Gastroesophageal sphincter (tissue), 4 donors: ENCODE measurements at regions not wholly inside any gene's neighbourhood (a gene's known extent, or its start where the extent isn't known, plus 50 kb on each side); places are given as distances from the start of the nearest gene placed in this dataset.

Source experiments
- ATAC-seq: fragments of 150-250 bp; one replicate; pipeline ENCODE4 v1.9.1; 2016; ENCODE audit warnings: mild to moderate bottlenecking, moderate library complexity
- H3K27ac ChIP-seq, 4 donors: fragments of 200-600 bp; sonication (generic) in 3 of 4; 1 replicate in 3 of 4; 2 replicates in 1 of 4; pipeline ENCODE4 v1.5.1; 2016 to 2019
- H3K27me3 ChIP-seq: fragments of 200-600 bp; sonication (generic); one replicate; pipeline ENCODE4 v1.5.1; 2019
- H3K36me3 ChIP-seq, 2 donors: fragments of 200-600 bp; sonication (generic); one replicate each; pipeline ENCODE4 v1.5.1; 2019; ENCODE audit warnings: control low read depth in 1 of 2
- H3K4me1 ChIP-seq, 3 donors: fragments of 200-600 bp; sonication (generic); 1 replicate in 2 of 3; 2 replicates in 1 of 3; pipeline ENCODE4 v1.5.1; 2016 to 2019; ENCODE audit warnings: control low read depth in 2 of 3
- H3K4me3 ChIP-seq, 2 donors: fragments of 200-600 bp; sonication (generic); one replicate each; pipeline ENCODE4 v1.5.1; 2019; ENCODE audit warnings: mild to moderate bottlenecking in 1 of 2, moderate library complexity in 1 of 2
- H3K9me3 ChIP-seq, 3 donors: fragments of 200-600 bp; sonication (generic); one replicate each; pipeline ENCODE4 v1.5.1; 2017 to 2019; ENCODE audit warnings: control low read depth in 2 of 3
- EP300 ChIP-seq: sonication (generic); formaldehyde crosslinking; IDR thresholded peaks from one replicate; pipeline ENCODE4 v1.6.1; 2017; ENCODE audit warnings: antibody characterized with exemption, mild to moderate bottlenecking
- POLR2A ChIP-seq, 2 donors: fragments of 450-650 bp; IDR thresholded peaks; one replicate each; pipeline ENCODE4 v1.6.1; 2017; ENCODE audit warnings: antibody characterized with exemption in 2 of 2, mild to moderate bottlenecking in 2 of 2, moderate library complexity in 1 of 2
- POLR2AphosphoS5 ChIP-seq: sonication (generic); formaldehyde crosslinking; IDR thresholded peaks from one replicate; pipeline ENCODE4 v1.6.1; 2017; ENCODE audit warnings: antibody characterized with exemption
- WGBS, 2 donors: methylation state at CpG; one replicate each; pipeline ENCODE4 v1.1.5; 2018; ENCODE audit warnings: low coverage in 1 of 2; 5-methylcytosine and 5-hydroxymethylcytosine counted together
- TF ChIP-seq, protein P1 (sequence below), 4 experiments: fragments of 200-600 bp in 2 of 4; fragments of 450-650 bp in 2 of 4; sonication (generic) in 1 of 4; IDR thresholded peaks; one replicate each; pipeline ENCODE4 v1.5.1; 2017 to 2019; ENCODE audit warnings: antibody characterized with exemption in 4 of 4, mild to moderate bottlenecking in 2 of 4, moderate library complexity in 2 of 4

GRCh38 chr4:136751556-136751955 lies 780.7 kb downstream of the PCDH18 start:
- Histone ChIP-seq H3K4me3 (no peak overlapping the region), H3K4me1 (peaks cover 0 to 9% (median 0%) of the 10 kb centered on the region in 3 donors), H3K9me3 (no peaks in the 10 kb centered on the region), H3K36me3 (no peaks in the 10 kb centered on the region), H3K27ac (no peak overlapping the region), H3K27me3 (no peaks in the 10 kb centered on the region)
- no peak for ATAC-seq
- WGBS, 2 donors = 75 to 80% methylated on average over 1 of the region's 1 CpG
- TF ChIP-seq POLR2A (IDR thresholded peaks at IDR 0.05) (no peak), EP300 (no peak), POLR2AphosphoS5 (no peak)
- TF ChIP-seq, protein P1, sequence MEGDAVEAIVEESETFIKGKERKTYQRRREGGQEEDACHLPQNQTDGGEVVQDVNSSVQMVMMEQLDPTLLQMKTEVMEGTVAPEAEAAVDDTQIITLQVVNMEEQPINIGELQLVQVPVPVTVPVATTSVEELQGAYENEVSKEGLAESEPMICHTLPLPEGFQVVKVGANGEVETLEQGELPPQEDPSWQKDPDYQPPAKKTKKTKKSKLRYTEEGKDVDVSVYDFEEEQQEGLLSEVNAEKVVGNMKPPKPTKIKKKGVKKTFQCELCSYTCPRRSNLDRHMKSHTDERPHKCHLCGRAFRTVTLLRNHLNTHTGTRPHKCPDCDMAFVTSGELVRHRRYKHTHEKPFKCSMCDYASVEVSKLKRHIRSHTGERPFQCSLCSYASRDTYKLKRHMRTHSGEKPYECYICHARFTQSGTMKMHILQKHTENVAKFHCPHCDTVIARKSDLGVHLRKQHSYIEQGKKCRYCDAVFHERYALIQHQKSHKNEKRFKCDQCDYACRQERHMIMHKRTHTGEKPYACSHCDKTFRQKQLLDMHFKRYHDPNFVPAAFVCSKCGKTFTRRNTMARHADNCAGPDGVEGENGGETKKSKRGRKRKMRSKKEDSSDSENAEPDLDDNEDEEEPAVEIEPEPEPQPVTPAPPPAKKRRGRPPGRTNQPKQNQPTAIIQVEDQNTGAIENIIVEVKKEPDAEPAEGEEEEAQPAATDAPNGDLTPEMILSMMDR (IDR thresholded peaks at IDR 0.05) = no peak

- WGBS, 2 donors = 51 to 86% methylated on average over 2 to 3 of the region's 3 CpGs
- Histone ChIP-seq H3K4me3 (no peak overlapping the region), H3K9me3 (no peaks in the 10 kb centered on the region), H3K36me3 (no peaks in the 10 kb centered on the region), H3K27me3 (no peaks in the 10 kb centered on the region), H3K4me1 (peaks cover 0 to 9% (median 0%) of the 10 kb centered on the region in 3 donors), H3K27ac (no peak overlapping the region)
- TF ChIP-seq EP300 = no peak
- TF ChIP-seq POLR2A (IDR thresholded peaks at IDR 0.05) = no peak
- TF ChIP-seq POLR2AphosphoS5 = no peak
- TF ChIP-seq, protein P1 (IDR thresholded peaks at IDR 0.05) = no peak
- no peak for ATAC-seq
Observed at GRCh38 chr4:136750897-136751296, 781.4 kb downstream of the PCDH18 start.

DNA sequence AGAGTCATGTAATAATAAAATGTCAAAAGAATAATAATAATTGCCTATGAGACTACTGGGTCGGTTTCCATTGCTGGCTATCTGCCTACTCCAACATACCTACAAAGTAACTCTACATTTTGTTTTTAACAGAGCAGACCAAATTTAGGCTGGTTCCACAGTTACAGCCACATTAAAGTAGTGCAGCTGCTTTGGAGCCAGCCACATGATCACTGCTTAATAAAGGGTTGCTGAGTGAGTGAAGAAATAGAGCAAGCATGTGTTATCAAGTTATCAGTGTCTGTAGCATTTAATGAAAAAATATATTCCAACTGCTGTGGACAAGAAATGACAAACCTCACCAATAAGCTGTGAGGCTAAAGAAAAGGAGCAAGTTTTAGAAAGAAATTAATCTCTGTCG lies 782.3 kb downstream of the PCDH18 start:
- TF ChIP-seq EP300 (no peak), POLR2AphosphoS5 (no peak), POLR2A (IDR thresholded peaks at IDR 0.05) (no peak)
- TF ChIP-seq, protein P1 (IDR thresholded peaks at IDR 0.05) = no peak
- H3K27me3 ChIP-seq = no peaks in the 10 kb centered on the region
- H3K36me3 ChIP-seq = no peaks in the 10 kb centered on the region
- no peak overlapping the region for H3K27ac ChIP-seq
- H3K4me1 ChIP-seq = peaks cover 0 to 9% (median 0%) of the 10 kb centered on the region in 3 donors
- ATAC-seq = no peak
- 75 to 78% methylated on average over 2 of the region's 2 CpGs for WGBS, 2 donors
- H3K9me3 ChIP-seq = no peaks in the 10 kb centered on the region
- no peak overlapping the region for H3K4me3 ChIP-seq

DNA sequence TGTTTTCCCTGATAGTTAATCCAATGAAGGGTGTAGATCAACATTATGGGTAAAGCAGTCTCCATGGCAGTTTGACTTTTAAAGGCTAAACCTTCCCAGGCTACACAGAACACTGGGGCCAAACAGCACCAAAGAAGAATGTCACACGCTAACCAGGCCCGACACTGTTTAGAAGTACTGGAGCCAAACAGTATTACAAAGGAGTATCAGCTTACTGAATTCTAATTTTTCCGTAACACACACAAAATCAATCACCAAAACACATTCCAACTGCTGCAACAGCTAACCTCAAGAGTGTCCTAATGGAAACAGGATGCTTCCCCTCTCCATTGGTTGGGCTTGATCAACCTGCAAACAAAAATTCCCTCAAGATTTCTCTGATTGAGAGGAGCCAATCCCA lies 783.5 kb downstream of the PCDH18 start:
- no peak overlapping the region for H3K4me3 ChIP-seq
- WGBS, 2 donors = 57 to 76% methylated on average over 3 of the region's 3 CpGs
- no peak for TF ChIP-seq POLR2AphosphoS5
- TF ChIP-seq, protein P1 (IDR thresholded peaks at IDR 0.05) = no peak
- no peak for TF ChIP-seq POLR2A (IDR thresholded peaks at IDR 0.05)
- no peak for TF ChIP-seq EP300
- H3K9me3 ChIP-seq = no peaks in the 10 kb centered on the region
- H3K36me3 ChIP-seq = no peaks in the 10 kb centered on the region
- no peak for ATAC-seq
- H3K27ac ChIP-seq = no peak overlapping the region
- no peaks in the 10 kb centered on the region for H3K27me3 ChIP-seq
- H3K4me1 ChIP-seq = peaks cover 0 to 9% (median 0%) of the 10 kb centered on the region in 3 donors

- Histone ChIP-seq H3K4me1 (peaks cover 0 to 9% (median 0%) of the 10 kb centered on the region in 3 donors), H3K9me3 (no peaks in the 10 kb centered on the region), H3K27me3 (no peaks in the 10 kb centered on the region), H3K27ac (no peak overlapping the region), H3K36me3 (no peaks in the 10 kb centered on the region), H3K4me3 (no peak overlapping the region)
- no peak for TF ChIP-seq POLR2A (IDR thresholded peaks at IDR 0.05)
- TF ChIP-seq POLR2AphosphoS5 = no peak
- TF ChIP-seq, protein P1 (IDR thresholded peaks at IDR 0.05) = no peak
- no peak for TF ChIP-seq EP300
- WGBS, 2 donors = 50 to 76% methylated on average over 1 of the region's 1 CpG
- ATAC-seq = no peak
Observed at GRCh38 chr4:136748165-136748564, 784.1 kb downstream of the PCDH18 start.
